Activated CD4-positive, alpha-beta T cell treated with anti-CD3 and anti-CD28 coated beads, Interleukin-2, amount 10 ng/mL, durations not matched to agents 7 days and 5 days (primary cell): ENCODE measurements at regions not wholly inside any gene's neighbourhood (a gene's known extent, or its start where the extent isn't known, plus 50 kb on each side); places are given as distances from the start of the nearest gene placed in this dataset.

ENCODE experiments used
- CTCF ChIA-PET: fragments of 350-600 bp; sonication (Branson Sonifier 250); formaldehyde crosslinking; loops from one replicate; lab custom pipeline; 2021; ENCODE audit warnings: antibody characterized with exemption; lab: Charles Lee
- POLR2A ChIA-PET: fragments of 350-600 bp; sonication (Branson Sonifier 250); formaldehyde crosslinking; loops from one replicate; lab custom pipeline; 2021; ENCODE audit warnings: antibody characterized with exemption; lab: Charles Lee
- DNase-seq: peaks from one replicate; pipeline ENCODE4 v3.0.0-alpha.2; 2020
- H3K27ac Mint-ChIP-seq: one replicate; pipeline ENCODE4 v1.8.0; 2021; ENCODE audit warnings: mild to moderate bottlenecking, moderate library complexity, mixed read lengths
- H3K27me3 Mint-ChIP-seq: one replicate; pipeline ENCODE4 v1.8.0; 2021; ENCODE audit warnings: mixed read lengths
- H3K36me3 Mint-ChIP-seq: one replicate; pipeline ENCODE4 v1.8.0; 2021; ENCODE audit warnings: low read depth, mixed read lengths
- H3K4me1 Mint-ChIP-seq: one replicate; pipeline ENCODE4 v1.8.0; 2021; ENCODE audit warnings: mixed read lengths
- H3K4me3 Mint-ChIP-seq: one replicate; pipeline ENCODE4 v1.8.0; 2021; ENCODE audit warnings: mild to moderate bottlenecking, moderate library complexity, mixed read lengths
- H3K9me3 Mint-ChIP-seq: one replicate; pipeline ENCODE4 v1.8.0; 2021; ENCODE audit warnings: mixed read lengths

DNA sequence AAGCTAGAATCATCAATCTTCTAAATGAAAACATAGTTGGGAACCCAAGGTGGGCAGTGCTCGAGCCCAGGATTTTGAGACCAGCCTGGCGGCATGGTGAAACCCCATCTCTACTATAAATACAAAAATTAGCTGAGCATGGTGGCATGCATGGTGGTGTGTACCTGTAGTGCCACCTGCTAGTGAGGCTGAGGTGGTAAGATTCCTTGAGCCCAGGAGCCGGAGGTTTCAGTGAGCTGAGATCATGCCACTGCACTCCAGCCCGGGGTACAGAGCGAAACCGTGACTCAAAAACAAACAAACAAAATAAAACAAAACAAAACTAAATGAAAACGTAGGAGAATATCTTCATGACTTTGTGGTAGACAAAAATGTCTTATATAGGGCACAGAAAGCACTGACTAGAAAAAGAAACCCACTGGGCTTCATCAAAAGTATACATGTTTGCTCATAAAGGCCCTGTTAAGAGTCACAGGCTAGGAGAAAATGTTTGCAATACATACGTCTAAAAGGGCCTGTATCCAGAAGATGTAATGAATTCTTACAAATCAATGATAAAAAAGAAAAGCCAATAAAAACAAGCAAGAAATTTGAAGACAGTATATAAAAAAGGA, 353.6 kb downstream of the FGF9 start:
- H3K27ac Mint-ChIP-seq, result no peak overlapping the region
- peaks cover 3% of the 10 kb centered on the region for H3K27me3 Mint-ChIP-seq
- H3K36me3 Mint-ChIP-seq, result no peaks in the 10 kb centered on the region
- H3K9me3 Mint-ChIP-seq, result no peaks in the 10 kb centered on the region
- no peaks in the 10 kb centered on the region for H3K4me1 Mint-ChIP-seq
- CTCF ChIA-PET, result no interaction called here
- DNase-seq, result peak; percentile 30
- H3K4me3 Mint-ChIP-seq, result no peak overlapping the region
- POLR2A ChIA-PET, result no interaction called here

DNA sequence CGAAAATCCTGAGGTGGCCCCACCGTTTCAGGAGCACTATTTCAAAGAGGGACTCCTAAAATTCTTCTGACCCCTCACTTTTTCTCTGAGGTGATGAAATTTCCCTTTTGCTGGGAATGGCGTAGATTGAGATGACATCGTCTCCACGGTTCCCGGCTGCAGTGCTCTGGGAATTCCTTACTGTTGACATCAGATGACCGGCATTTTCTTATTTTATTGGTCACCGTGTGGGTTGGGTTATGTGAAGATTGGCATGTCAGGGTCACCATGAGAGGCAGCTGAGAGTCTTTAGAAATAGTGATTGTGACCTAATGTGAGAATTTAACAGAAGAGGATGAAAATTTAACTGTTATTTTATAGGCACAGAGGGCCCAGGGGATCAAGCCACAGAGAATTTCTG, 356.7 kb downstream of the FGF9 start:
- POLR2A ChIA-PET, result no interaction called here
- H3K27ac Mint-ChIP-seq, result no peak overlapping the region
- no peaks in the 10 kb centered on the region for H3K9me3 Mint-ChIP-seq
- no peaks in the 10 kb centered on the region for H3K4me1 Mint-ChIP-seq
- DNase-seq, result no peak
- peaks cover 3% of the 10 kb centered on the region for H3K27me3 Mint-ChIP-seq
- no peaks in the 10 kb centered on the region for H3K36me3 Mint-ChIP-seq
- H3K4me3 Mint-ChIP-seq, result no peak overlapping the region
- CTCF ChIA-PET, result no interaction called here

DNA sequence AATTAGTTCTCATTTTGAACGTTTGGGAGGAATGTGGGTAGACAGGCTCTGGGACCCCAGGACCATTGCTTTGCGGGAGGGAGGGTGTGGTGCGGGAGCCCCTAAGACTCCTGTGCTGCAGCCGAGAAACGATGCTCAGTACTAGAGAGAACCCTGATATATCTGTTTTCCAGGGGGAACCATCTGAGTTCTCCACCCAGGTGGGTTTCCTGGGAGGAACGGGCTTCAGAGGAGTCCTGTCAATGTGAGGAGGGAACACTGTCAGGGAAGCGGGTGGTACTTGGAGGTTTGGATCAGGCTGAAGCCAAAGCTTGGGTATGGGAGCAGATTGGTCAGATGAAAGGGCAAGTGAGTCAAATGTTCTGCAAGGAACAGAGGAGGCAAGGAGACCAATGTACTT, 358.0 kb downstream of the FGF9 start:
- H3K36me3 Mint-ChIP-seq, result no peaks in the 10 kb centered on the region
- no peak for DNase-seq
- no peaks in the 10 kb centered on the region for H3K4me1 Mint-ChIP-seq
- no peak overlapping the region for H3K27ac Mint-ChIP-seq
- no peak overlapping the region for H3K4me3 Mint-ChIP-seq
- no peaks in the 10 kb centered on the region for H3K9me3 Mint-ChIP-seq
- ChIA-PET CTCF (no interaction called here), POLR2A (no interaction called here)
- H3K27me3 Mint-ChIP-seq, result peaks cover 3% of the 10 kb centered on the region

DNA sequence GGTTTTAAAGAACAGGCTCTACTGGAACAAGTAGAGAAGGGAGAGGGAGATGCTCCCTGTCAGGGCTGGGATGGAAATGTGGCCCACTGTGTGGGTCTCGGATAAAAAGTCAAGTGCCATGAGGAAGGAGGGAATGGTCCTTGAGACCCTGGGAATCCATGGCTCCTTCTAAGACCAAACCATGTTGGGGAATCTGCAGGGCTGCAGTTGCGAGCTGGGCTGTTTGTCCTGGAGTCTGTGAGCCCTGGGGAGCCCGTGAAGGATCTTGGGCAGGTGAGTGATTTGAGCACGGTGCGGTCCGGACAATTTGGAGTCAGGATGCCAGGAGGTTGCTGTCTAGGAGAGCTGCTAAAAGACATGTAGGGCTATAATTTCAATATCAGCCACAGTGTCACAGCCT, 359.4 kb downstream of the FGF9 start:
- ChIA-PET CTCF (no interaction called here), POLR2A (no interaction called here)
- Mint-ChIP-seq H3K27ac (no peak overlapping the region), H3K4me3 (no peak overlapping the region), H3K36me3 (no peaks in the 10 kb centered on the region), H3K9me3 (no peaks in the 10 kb centered on the region), H3K4me1 (no peaks in the 10 kb centered on the region), H3K27me3 (peaks cover 3% of the 10 kb centered on the region)
- DNase-seq, result no peak

DNA sequence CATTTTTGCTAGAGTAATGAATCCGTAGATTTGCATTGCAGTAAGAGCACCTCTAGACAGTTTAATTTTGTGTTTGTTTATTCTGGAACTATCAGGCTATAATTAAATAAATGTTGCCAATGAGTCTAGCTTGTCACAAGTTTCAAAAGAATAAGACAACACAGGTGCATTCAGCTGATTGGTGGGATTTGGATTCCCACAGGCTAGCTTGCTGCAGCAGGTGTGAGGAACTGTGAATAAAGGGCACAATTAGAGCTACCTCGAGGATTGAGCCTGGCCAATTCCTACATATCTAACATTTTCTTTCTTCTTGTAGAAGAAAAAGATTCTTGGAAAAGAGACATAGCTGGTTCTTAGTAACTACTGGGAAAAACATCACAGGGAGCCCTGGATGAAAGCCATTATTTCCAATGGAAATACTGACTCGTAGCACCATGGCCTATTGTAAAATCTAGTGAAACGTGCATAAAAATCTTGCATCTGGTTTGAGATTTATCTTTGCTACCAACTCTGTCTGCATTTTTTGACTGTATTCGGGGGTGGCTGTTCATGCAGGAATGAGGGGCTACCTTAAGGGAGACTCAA, 360.9 kb downstream of the FGF9 start:
- Mint-ChIP-seq H3K27me3 (peaks cover 3% of the 10 kb centered on the region), H3K36me3 (no peaks in the 10 kb centered on the region), H3K27ac (no peak overlapping the region), H3K4me3 (no peak overlapping the region), H3K4me1 (no peaks in the 10 kb centered on the region), H3K9me3 (no peaks in the 10 kb centered on the region)
- ChIA-PET POLR2A (no interaction called here), CTCF (no interaction called here)
- no peak for DNase-seq

DNA sequence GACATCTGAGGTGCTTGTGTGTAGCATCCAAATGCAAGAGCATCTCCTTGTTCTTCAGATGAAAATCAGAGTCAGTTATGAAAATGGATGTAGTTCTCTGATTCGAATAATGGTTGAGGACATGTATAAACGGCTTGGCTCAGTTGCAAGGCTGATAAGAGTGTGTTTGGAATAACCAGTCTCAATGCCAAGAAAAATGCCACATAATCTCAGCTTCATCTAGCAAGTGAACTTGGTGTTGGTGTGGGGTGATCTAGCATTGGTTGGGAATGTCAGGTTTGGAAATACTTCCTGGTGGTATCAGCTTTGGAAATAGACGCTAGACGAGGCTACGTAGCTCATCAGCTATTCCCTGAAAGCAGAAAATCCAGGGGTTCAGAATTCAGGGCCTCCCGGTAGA, 362.0 kb downstream of the FGF9 start:
- H3K36me3 Mint-ChIP-seq, result no peaks in the 10 kb centered on the region
- no peak overlapping the region for H3K4me3 Mint-ChIP-seq
- H3K4me1 Mint-ChIP-seq, result no peaks in the 10 kb centered on the region
- no peaks in the 10 kb centered on the region for H3K9me3 Mint-ChIP-seq
- H3K27ac Mint-ChIP-seq, result no peak overlapping the region
- ChIA-PET CTCF (no interaction called here), POLR2A (no interaction called here)
- H3K27me3 Mint-ChIP-seq, result peaks cover 3% of the 10 kb centered on the region
- DNase-seq, result no peak

DNA sequence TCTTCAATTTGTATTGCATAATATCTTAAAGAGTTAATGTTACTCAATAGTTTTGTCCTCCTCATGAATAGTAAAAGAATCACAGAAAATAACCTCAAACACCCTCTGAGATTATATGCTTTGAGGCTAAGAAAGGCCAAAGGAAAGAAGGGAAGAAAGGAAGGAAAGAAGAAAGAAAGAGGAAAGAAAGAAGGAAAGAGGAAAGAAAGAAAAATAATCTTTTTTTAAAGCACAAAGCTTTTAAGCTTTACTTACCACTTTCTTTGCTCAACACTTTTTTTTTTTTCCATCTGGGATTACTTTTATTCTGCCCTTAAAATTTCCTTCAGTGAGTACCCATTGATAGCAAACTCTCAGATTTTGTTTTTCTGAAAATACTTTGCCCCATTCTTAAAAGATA, 369.1 kb downstream of the FGF9 start:
- CTCF ChIA-PET, result interaction anchor here (0.7 kb wide), 1 partner anchor 14 kb away, joined by 3 read pairs; no protein-coding TSS in a partner anchor
- Mint-ChIP-seq H3K9me3 (peaks cover 4% of the 10 kb centered on the region), H3K4me3 (no peak overlapping the region), H3K36me3 (no peaks in the 10 kb centered on the region), H3K27ac (no peak overlapping the region), H3K27me3 (no peaks in the 10 kb centered on the region), H3K4me1 (peaks cover 1% of the 10 kb centered on the region)
- no peak for DNase-seq
- POLR2A ChIA-PET, result no interaction called here

DNA sequence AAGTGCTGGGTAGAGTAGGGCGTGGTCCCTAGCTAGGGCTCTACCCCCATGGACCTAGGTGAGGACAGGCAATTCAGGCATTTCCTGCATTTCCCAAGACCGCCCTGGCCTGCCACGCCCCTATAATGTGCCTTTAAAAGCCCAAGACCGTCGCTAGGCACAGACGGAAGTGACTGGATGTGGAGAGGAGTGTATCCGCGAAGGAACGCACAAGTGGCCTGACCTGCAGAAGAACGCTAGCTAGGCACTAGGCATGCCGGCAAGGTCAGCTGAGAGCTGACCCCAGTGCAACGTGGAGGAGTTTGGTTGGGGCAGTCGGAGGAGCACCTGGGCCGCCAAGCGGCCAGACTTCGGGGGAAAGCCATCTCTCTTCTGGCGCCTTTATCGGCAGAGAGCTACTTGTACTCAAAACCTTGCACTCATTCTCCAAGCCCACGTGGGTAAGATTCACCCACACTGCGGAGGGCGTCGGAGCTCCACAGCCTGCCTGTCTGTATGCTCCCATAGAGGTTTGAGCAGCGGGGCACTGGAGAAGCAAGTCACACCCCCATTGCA, 370.0 kb downstream of the FGF9 start:
- Mint-ChIP-seq H3K27ac (peak overlapping the region; percentile 26), H3K9me3 (peaks cover 4% of the 10 kb centered on the region), H3K4me3 (peak overlapping the region; percentile 75), H3K36me3 (no peaks in the 10 kb centered on the region), H3K27me3 (no peaks in the 10 kb centered on the region), H3K4me1 (peaks cover 1% of the 10 kb centered on the region)
- CTCF ChIA-PET, result no interaction called here
- POLR2A ChIA-PET, result no interaction called here
- no peak for DNase-seq

DNA sequence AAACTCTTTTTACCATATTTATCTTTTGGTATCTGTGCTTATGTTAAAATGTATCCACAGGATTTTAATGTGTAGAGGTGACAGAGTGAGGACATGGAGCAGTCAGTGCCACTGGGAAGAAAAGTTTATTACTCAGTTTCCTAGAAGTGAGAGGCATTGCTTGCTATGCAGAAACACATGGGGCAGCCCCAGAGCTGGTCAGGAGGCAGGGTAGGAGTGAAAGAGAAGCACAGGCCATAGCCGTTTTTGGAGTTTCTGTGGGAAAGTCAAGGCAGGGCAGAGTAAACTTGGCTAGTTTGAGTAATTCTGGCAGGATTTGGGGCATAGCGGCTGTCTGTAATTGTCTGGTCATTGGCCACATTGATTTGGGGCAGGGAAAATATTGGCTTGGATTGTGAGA, 370.9 kb downstream of the FGF9 start:
- H3K36me3 Mint-ChIP-seq, result no peaks in the 10 kb centered on the region
- peak overlapping the region; percentile 75 for H3K4me3 Mint-ChIP-seq
- DNase-seq, result no peak
- H3K27me3 Mint-ChIP-seq, result no peaks in the 10 kb centered on the region
- H3K4me1 Mint-ChIP-seq, result peaks cover 1% of the 10 kb centered on the region
- peaks cover 7% of the 10 kb centered on the region for H3K9me3 Mint-ChIP-seq
- POLR2A ChIA-PET, result no interaction called here
- H3K27ac Mint-ChIP-seq, result no peak overlapping the region
- CTCF ChIA-PET, result no interaction called here

DNA sequence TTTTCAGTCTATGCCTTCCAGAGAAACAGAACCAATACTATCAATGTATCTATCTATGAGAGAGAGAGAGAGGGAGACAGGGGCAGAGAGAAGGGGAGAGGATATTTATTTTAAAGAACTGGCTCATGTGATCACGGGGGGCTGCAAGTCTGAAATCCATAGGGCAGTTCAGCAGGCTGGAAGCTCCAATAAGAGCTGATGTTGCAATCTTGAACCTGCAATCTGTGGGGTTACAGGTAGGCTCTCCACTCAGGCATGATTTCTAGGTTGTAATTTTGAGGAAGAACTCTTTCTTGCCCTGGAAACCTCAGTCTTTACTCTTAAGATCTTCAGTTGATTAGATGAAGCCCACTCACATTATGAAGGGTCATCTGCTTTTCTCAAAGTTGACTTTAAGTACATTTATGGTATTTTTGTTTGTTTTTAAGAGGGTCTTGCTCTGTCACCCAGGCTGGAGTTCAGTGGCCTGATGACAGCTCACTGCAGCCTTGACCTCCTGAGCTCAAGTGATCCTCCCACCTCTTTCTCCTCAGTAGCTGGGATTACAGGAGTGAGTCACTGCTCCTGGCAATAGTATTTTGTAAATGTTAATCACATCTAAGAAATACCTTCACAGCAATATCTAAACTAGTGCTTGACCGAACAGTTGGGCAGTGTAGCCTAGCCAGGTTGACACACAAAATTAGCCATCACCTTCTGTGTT, 376.4 kb downstream of the FGF9 start:
- ChIA-PET POLR2A (no interaction called here), CTCF (no interaction called here)
- H3K4me3 Mint-ChIP-seq, result no peak overlapping the region
- H3K9me3 Mint-ChIP-seq, result peaks cover 5% of the 10 kb centered on the region
- H3K27ac Mint-ChIP-seq, result no peak overlapping the region
- no peak for DNase-seq
- no peaks in the 10 kb centered on the region for H3K27me3 Mint-ChIP-seq
- no peaks in the 10 kb centered on the region for H3K36me3 Mint-ChIP-seq
- peaks cover 15% of the 10 kb centered on the region for H3K4me1 Mint-ChIP-seq

DNA sequence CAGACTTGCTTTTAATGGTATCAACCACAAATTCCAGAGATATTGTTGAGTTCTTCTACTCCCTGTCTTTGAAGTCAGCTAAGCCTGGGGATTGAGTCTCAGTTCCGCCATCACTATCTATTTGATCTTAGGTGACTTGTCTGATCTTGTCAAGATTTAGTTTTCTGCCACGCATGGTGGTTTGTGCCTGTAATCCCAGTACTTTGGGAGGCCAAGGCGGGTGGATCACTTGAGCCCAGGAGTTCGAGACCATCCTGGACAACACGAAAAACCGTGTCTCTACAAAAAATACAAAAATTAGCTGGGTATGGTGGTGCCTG, 376.9 kb downstream of the FGF9 start:
- Mint-ChIP-seq H3K27ac (no peak overlapping the region), H3K36me3 (no peaks in the 10 kb centered on the region), H3K4me3 (no peak overlapping the region), H3K4me1 (peaks cover 15% of the 10 kb centered on the region), H3K27me3 (no peaks in the 10 kb centered on the region), H3K9me3 (peaks cover 5% of the 10 kb centered on the region)
- POLR2A ChIA-PET, result no interaction called here
- no peak for DNase-seq
- CTCF ChIA-PET, result interaction anchor here (2.5 kb wide), 1 partner anchor 12 kb away, joined by 8 read pairs; no protein-coding TSS in a partner anchor

DNA sequence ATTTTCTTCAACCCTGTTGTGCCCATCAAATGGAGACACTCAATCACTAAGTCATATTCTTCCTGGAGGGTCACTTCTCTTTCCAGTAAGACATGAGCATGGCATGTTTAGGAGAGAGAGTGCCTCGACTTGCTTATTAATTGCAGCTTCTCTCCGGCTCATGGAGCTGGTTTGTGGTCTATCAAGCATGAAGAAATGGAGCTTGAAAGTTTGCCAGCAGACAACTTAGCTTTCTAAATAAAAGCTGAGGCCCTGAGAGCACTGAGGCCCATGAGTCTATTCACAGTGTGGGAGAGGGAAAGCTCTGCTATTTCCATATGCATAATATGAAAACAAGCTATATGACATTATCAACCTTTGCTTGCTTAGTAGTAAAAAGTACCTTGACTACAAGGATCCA, 378.5 kb downstream of the FGF9 start:
- no peak for DNase-seq
- no peak overlapping the region for H3K27ac Mint-ChIP-seq
- H3K4me3 Mint-ChIP-seq, result no peak overlapping the region
- POLR2A ChIA-PET, result no interaction called here
- CTCF ChIA-PET, result interaction anchor here (1.3 to 2.5 kb wide), 2 partner anchors 11 to 80 kb away, joined by 3 to 8 read pairs; no protein-coding TSS in a partner anchor
- H3K27me3 Mint-ChIP-seq, result no peaks in the 10 kb centered on the region
- peaks cover 15% of the 10 kb centered on the region for H3K4me1 Mint-ChIP-seq
- peaks cover 5% of the 10 kb centered on the region for H3K9me3 Mint-ChIP-seq
- no peaks in the 10 kb centered on the region for H3K36me3 Mint-ChIP-seq

DNA sequence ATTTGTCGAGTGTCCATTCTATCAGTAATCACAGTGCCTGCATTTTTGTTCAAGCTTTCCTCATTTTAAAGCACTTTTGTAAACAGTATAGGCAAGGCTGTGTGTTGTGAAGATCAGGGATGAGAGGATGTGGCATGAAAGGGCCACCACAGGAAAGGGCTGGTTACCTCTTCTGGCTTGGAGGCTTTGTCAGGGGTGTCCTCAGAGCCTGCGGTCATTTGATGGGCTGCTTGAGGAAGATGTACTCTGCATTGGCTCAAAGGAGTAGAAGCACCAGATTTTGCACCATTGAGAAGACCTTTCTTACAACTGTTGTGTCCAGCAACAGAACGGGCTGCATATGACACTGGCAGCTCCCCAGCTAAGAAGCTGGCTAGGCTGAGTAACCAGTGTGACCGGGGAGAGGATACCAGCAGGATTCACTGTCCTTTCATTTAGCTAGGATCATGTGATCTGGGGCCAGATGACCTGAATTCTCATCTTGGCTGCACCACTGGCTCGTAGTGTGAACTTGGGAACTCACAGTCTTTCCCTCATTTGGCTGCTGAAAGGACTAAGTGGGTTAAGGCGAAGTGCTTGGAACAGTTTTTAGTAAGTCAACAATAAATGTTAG, 380.2 kb downstream of the FGF9 start:
- no peak overlapping the region for H3K27ac Mint-ChIP-seq
- ChIA-PET POLR2A (no interaction called here), CTCF (interaction anchor here (1.1 to 1.2 kb wide), 2 partner anchors 7 to 9 kb away, joined by 3 read pairs; no protein-coding TSS in a partner anchor)
- H3K4me3 Mint-ChIP-seq, result no peak overlapping the region
- H3K9me3 Mint-ChIP-seq, result peaks cover 13% of the 10 kb centered on the region
- no peaks in the 10 kb centered on the region for H3K27me3 Mint-ChIP-seq
- DNase-seq, result no peak
- H3K4me1 Mint-ChIP-seq, result peaks cover 15% of the 10 kb centered on the region
- H3K36me3 Mint-ChIP-seq, result no peaks in the 10 kb centered on the region
